ENCODE measurements at regions not wholly inside any gene's neighbourhood (a gene's known extent, or its start where the extent isn't known, plus 50 kb on each side); places are given as distances from the start of the nearest gene placed in this dataset.

- Histone ChIP-seq H4K20me1 (ENCODE audit: insufficient read depth, low read length) (no peaks in the 10 kb centered on the region), H3K27ac (ENCODE audit: low read depth, low read length) (no peak overlapping the region), H3K4me1 (ENCODE audit: insufficient read depth, low read length) (no peaks in the 10 kb centered on the region), H3K4me2 (ENCODE audit: low read length) (no peak overlapping the region), H2AFZ (ENCODE audit: low read depth, low read length) (no peak overlapping the region), H3K36me3 (ENCODE audit: insufficient read depth, low read length) (no peaks in the 10 kb centered on the region), H3K27me3 (ENCODE audit: insufficient read depth, low read length) (no peaks in the 10 kb centered on the region), H3K9ac (ENCODE audit: low read length) (no peak overlapping the region), H3K79me2 (ENCODE audit: insufficient read depth, low read length) (no peaks in the 10 kb centered on the region), H3K4me3 (ENCODE audit: insufficient read depth, low read depth, low read length) (no peak overlapping the region), H3K9me3 (ENCODE audit: insufficient read depth, low read depth, low read length) (no peaks in the 10 kb centered on the region)
- peak overlapping the region; percentile 19 for H3K27ac Mint-ChIP-seq (ENCODE audit: unreplicated experiment)
- FAIRE-seq (no peak), DNase-seq (ENCODE audit: low read depth) (no peak)
- H3K36me3 Mint-ChIP-seq (ENCODE audit: low read depth, unreplicated experiment) = no peaks in the 10 kb centered on the region
- peaks cover 2% of the 10 kb centered on the region for H3K27me3 Mint-ChIP-seq (ENCODE audit: low read depth, unreplicated experiment)
- peaks cover 15% of the 10 kb centered on the region for H3K9me3 Mint-ChIP-seq (ENCODE audit: unreplicated experiment)
- peaks cover 9% of the 10 kb centered on the region for H3K4me1 Mint-ChIP-seq (ENCODE audit: low read depth, unreplicated experiment)
- TF ChIP-seq CTCF (IDR thresholded peaks at IDR 0.05; ENCODE audit: insufficient read depth, low read depth, low read length) (no peak), EZH2 (IDR thresholded peaks at IDR 0.05; ENCODE audit: insufficient read depth, low read length) (no peak)
- H3K4me3 Mint-ChIP-seq (ENCODE audit: unreplicated experiment) = no peak overlapping the region
These were observed 423.0 kb downstream of the IRS2 start for GRCh38 chr13:109363431-109363830.

GRCh38 chr13:109362616-109363015 lies 423.8 kb downstream of the IRS2 start:
- H4K20me1 ChIP-seq (ENCODE audit: insufficient read depth, low read length) = no peaks in the 10 kb centered on the region
- no peak for TF ChIP-seq EZH2 (IDR thresholded peaks at IDR 0.05; ENCODE audit: insufficient read depth, low read length)
- TF ChIP-seq CTCF (IDR thresholded peaks at IDR 0.05; ENCODE audit: insufficient read depth, low read depth, low read length) = no peak
- H3K9me3 Mint-ChIP-seq (ENCODE audit: unreplicated experiment) = peaks cover 15% of the 10 kb centered on the region
- no peak for DNase-seq (ENCODE audit: low read depth)
- no peak overlapping the region for H3K27ac ChIP-seq (ENCODE audit: low read depth, low read length)
- H3K27ac Mint-ChIP-seq (ENCODE audit: unreplicated experiment) = no peak overlapping the region
- H3K79me2 ChIP-seq (ENCODE audit: insufficient read depth, low read length) = no peaks in the 10 kb centered on the region
- H3K4me2 ChIP-seq (ENCODE audit: low read length) = no peak overlapping the region
- H3K27me3 ChIP-seq (ENCODE audit: insufficient read depth, low read length) = no peaks in the 10 kb centered on the region
- H3K4me3 ChIP-seq (ENCODE audit: insufficient read depth, low read depth, low read length) = no peak overlapping the region
- peaks cover 2% of the 10 kb centered on the region for H3K27me3 Mint-ChIP-seq (ENCODE audit: low read depth, unreplicated experiment)
- no peak overlapping the region for H2AFZ ChIP-seq (ENCODE audit: low read depth, low read length)
- H3K36me3 ChIP-seq (ENCODE audit: insufficient read depth, low read length) = no peaks in the 10 kb centered on the region
- peaks cover 9% of the 10 kb centered on the region for H3K4me1 Mint-ChIP-seq (ENCODE audit: low read depth, unreplicated experiment)
- no peaks in the 10 kb centered on the region for H3K36me3 Mint-ChIP-seq (ENCODE audit: low read depth, unreplicated experiment)
- FAIRE-seq = no peak
- no peak overlapping the region for H3K4me3 Mint-ChIP-seq (ENCODE audit: unreplicated experiment)
- no peak overlapping the region for H3K9ac ChIP-seq (ENCODE audit: low read length)
- no peaks in the 10 kb centered on the region for H3K9me3 ChIP-seq (ENCODE audit: insufficient read depth, low read depth, low read length)
- H3K4me1 ChIP-seq (ENCODE audit: insufficient read depth, low read length) = peaks cover 6% of the 10 kb centered on the region

- FAIRE-seq (no peak), DNase-seq (ENCODE audit: low read depth) (no peak)
- peaks cover 15% of the 10 kb centered on the region for H3K9me3 Mint-ChIP-seq (ENCODE audit: unreplicated experiment)
- H3K4me1 Mint-ChIP-seq (ENCODE audit: low read depth, unreplicated experiment) = peaks cover 9% of the 10 kb centered on the region
- Histone ChIP-seq H3K4me1 (ENCODE audit: insufficient read depth, low read length) (peaks cover 15% of the 10 kb centered on the region), H3K9ac (ENCODE audit: low read length) (no peak overlapping the region), H3K79me2 (ENCODE audit: insufficient read depth, low read length) (no peaks in the 10 kb centered on the region), H3K4me2 (ENCODE audit: low read length) (no peak overlapping the region), H4K20me1 (ENCODE audit: insufficient read depth, low read length) (no peaks in the 10 kb centered on the region), H3K27ac (ENCODE audit: low read depth, low read length) (no peak overlapping the region), H3K9me3 (ENCODE audit: insufficient read depth, low read depth, low read length) (no peaks in the 10 kb centered on the region), H3K36me3 (ENCODE audit: insufficient read depth, low read length) (no peaks in the 10 kb centered on the region), H3K4me3 (ENCODE audit: insufficient read depth, low read depth, low read length) (no peak overlapping the region), H2AFZ (ENCODE audit: low read depth, low read length) (no peak overlapping the region), H3K27me3 (ENCODE audit: insufficient read depth, low read length) (no peaks in the 10 kb centered on the region)
- no peaks in the 10 kb centered on the region for H3K36me3 Mint-ChIP-seq (ENCODE audit: low read depth, unreplicated experiment)
- H3K27ac Mint-ChIP-seq (ENCODE audit: unreplicated experiment) = no peak overlapping the region
- no peak for TF ChIP-seq CTCF (IDR thresholded peaks at IDR 0.05; ENCODE audit: insufficient read depth, low read depth, low read length)
- no peak for TF ChIP-seq EZH2 (IDR thresholded peaks at IDR 0.05; ENCODE audit: insufficient read depth, low read length)
- peaks cover 2% of the 10 kb centered on the region for H3K27me3 Mint-ChIP-seq (ENCODE audit: low read depth, unreplicated experiment)
- H3K4me3 Mint-ChIP-seq (ENCODE audit: unreplicated experiment) = no peak overlapping the region
These were observed 424.7 kb downstream of the IRS2 start for GRCh38 chr13:109361562-109362289.
